ENCODE measurements at regions not wholly inside any gene's neighbourhood (a gene's known extent, or its start where the extent isn't known, plus 50 kb on each side); places are given as distances from the start of the nearest gene placed in this dataset.

- TF ChIP-seq CTCF (IDR thresholded peaks at IDR 0.05) (no peak), POLR2A (IDR thresholded peaks at IDR 0.05) (no peak), POLR2AphosphoS5 (IDR thresholded peaks at IDR 0.05) (no peak), EP300 (IDR thresholded peaks at IDR 0.05) (no peak)
Observed at GRCh38 chr9:117979914-117980313, 275.7 kb downstream of the TLR4 start.
